Erythroblast (primary cell): ENCODE measurements at regions not wholly inside any gene's neighbourhood (a gene's known extent, or its start where the extent isn't known, plus 50 kb on each side); places are given as distances from the start of the nearest gene placed in this dataset.

Source experiments
- GATA1 ChIP-seq: IDR thresholded peaks from 2 replicates; pipeline ENCODE4 v1.6.1; 2011; ENCODE audit warnings: low read depth, mild to moderate bottlenecking, control low read depth, low read length, moderate library complexity
- POLR2A ChIP-seq: IDR thresholded peaks from 2 replicates; pipeline ENCODE4 v1.6.1; 2011; ENCODE audit warnings: mild to moderate bottlenecking, low read length

DNA sequence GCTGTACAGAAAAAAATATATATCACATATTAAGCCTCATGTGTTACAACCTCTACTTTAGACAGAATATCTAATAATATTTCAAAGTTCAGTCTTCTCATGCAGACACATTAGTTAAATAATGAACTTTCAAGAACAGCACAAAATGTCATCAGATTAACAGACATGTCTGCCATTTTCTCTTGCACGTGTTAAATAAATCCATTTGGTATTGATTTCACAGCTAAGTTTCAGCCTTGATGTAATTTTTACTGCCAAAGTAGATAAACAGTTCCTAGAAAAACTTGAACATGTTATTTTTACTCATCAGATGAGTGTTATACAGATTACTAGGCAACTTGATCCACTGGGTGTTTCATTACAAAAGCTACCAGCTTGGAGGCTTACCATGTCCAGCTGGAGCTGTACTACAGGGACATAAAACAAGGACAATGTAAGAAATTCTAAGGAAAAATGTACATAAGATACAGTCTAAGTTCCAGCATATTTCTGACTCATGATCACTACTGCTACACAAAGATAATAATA is 290.7 kb upstream of the DDX18 start:
- TF ChIP-seq POLR2A (no peak), GATA1 (no peak)
